Cardiac muscle cell (in vitro differentiated cells and primary cell): ENCODE measurements at regions not wholly inside any gene's neighbourhood (a gene's known extent, or its start where the extent isn't known, plus 50 kb on each side); places are given as distances from the start of the nearest gene placed in this dataset.
"Not testable (repeated sequence)": the region's sequence is repeated elsewhere in the genome, so short reads cannot be mapped to it uniquely, and the experiment has no call there.

Source experiments
- DNase-seq, 2 donors: peaks; one replicate each; pipeline versions ENCODE4 v3.0.0 to v3.0.0-alpha.2; 2010 to 2017; ENCODE audit warnings: low read depth in 1 of 2, low spot score in 1 of 2
- H3K27ac ChIP-seq: fragments of 200-600 bp; sonication (generic); 2 replicates; pipeline ENCODE4 v1.5.1; 2016
- H3K27me3 ChIP-seq: fragments of 200-600 bp; sonication (generic); 2 replicates; pipeline ENCODE4 v1.6.0; 2016; ENCODE audit warnings: control low read depth
- H3K36me3 ChIP-seq: fragments of 200-600 bp; sonication (generic); 2 replicates; pipeline ENCODE4 v1.5.1; 2016; ENCODE audit warnings: control low read depth
- H3K4me1 ChIP-seq: fragments of 200-600 bp; sonication (generic); 2 replicates; pipeline ENCODE4 v1.8.1; 2017; ENCODE audit warnings: low read depth, mild to moderate bottlenecking, mixed run types
- H3K4me3 ChIP-seq: fragments of 200-600 bp; sonication (generic); 2 replicates; pipeline ENCODE4 v1.5.1; 2016; ENCODE audit warnings: mild to moderate bottlenecking
- H3K9me3 ChIP-seq: fragments of 200-600 bp; sonication (generic); 2 replicates; pipeline ENCODE4 v1.5.1; 2017; ENCODE audit warnings: low read depth, mild to moderate bottlenecking, control low read depth
- TF ChIP-seq, protein P1 (sequence below): IDR thresholded peaks from 2 replicates; pipeline ENCODE4 v1.5.1; 2012; ENCODE audit warnings: low read depth, mild to moderate bottlenecking, low read length

DNA sequence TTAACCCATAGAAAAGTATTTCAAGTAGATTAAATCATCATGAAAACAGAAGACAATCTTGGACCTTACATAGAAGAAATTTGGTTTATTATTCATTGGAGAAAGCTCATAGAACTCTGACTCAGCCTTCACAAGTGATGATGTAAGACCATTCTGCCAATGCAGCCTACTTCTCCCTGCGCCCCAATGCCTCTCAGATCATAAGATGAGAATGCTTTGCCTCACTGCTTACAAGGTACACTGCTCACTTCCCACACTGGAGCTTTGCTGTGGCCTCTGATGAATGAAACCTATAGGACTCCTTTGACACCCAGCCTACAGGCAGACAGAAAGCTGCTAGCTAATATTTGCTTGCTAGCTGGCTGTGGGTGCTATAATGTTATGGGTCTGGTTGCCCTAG, 569.4 kb upstream of the STEAP1 start:
- H3K27ac ChIP-seq: no peak overlapping the region
- H3K9me3 ChIP-seq: no peaks in the 10 kb centered on the region
- TF ChIP-seq, protein P1, sequence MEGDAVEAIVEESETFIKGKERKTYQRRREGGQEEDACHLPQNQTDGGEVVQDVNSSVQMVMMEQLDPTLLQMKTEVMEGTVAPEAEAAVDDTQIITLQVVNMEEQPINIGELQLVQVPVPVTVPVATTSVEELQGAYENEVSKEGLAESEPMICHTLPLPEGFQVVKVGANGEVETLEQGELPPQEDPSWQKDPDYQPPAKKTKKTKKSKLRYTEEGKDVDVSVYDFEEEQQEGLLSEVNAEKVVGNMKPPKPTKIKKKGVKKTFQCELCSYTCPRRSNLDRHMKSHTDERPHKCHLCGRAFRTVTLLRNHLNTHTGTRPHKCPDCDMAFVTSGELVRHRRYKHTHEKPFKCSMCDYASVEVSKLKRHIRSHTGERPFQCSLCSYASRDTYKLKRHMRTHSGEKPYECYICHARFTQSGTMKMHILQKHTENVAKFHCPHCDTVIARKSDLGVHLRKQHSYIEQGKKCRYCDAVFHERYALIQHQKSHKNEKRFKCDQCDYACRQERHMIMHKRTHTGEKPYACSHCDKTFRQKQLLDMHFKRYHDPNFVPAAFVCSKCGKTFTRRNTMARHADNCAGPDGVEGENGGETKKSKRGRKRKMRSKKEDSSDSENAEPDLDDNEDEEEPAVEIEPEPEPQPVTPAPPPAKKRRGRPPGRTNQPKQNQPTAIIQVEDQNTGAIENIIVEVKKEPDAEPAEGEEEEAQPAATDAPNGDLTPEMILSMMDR: no peak

DNA sequence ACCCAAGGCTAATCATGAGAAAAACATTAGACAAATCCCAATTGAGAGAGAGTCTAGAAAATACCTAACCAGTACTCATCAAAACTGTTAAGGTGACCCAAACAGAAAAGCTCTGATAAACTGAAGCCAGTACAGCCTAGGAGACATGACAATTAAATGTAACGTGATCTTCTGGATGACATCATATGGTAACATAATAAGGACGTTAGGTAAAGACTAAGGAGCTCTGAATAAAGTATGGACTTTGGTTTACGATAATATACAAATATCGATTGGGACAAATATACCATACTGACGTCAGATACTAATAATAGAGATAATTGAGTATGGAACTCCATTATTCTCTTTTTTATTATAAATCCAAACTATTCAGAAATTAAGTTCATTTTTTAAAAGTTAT, 561.1 kb upstream of the STEAP1 start:
- Histone ChIP-seq H3K9me3 (no peaks in the 10 kb centered on the region), H3K4me3 (no peak overlapping the region), H3K27me3 (no peaks in the 10 kb centered on the region), H3K27ac (no peak overlapping the region), H3K36me3 (no peaks in the 10 kb centered on the region), H3K4me1 (no peaks in the 10 kb centered on the region)
- TF ChIP-seq, protein P1: no peak
- DNase-seq: no peak

More for the DNA sequence above, 569.4 kb upstream of the STEAP1 start:
- Histone ChIP-seq H3K27me3 (no peaks in the 10 kb centered on the region), H3K4me1 (no peaks in the 10 kb centered on the region), H3K4me3 (no peak overlapping the region), H3K36me3 (no peaks in the 10 kb centered on the region)
- no peak for DNase-seq

DNA sequence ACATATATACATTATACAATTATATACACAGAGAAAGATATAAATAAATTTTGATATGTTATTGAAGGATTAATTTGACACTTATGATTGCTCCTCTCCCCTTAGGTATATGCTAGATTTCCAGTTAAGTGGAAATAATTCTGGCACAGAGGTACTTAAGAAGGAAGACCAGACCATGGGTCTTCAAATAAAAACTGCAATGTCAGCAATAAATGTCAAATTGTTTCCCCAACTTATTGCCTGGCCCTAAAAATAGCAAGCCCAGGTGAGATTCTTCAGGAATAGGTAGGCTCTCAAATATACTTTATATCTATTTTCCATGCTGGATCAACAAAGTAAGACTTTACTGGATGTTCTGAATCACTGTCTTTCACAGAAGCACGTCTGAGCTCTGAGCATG, 551.3 kb upstream of the STEAP1 start:
- no peak overlapping the region for H3K27ac ChIP-seq
- no peaks in the 10 kb centered on the region for H3K9me3 ChIP-seq
- TF ChIP-seq, protein P1: no peak
- no peaks in the 10 kb centered on the region for H3K36me3 ChIP-seq
- H3K27me3 ChIP-seq: no peaks in the 10 kb centered on the region
- H3K4me3 ChIP-seq: no peak overlapping the region
- no peak for DNase-seq
- no peaks in the 10 kb centered on the region for H3K4me1 ChIP-seq

DNA sequence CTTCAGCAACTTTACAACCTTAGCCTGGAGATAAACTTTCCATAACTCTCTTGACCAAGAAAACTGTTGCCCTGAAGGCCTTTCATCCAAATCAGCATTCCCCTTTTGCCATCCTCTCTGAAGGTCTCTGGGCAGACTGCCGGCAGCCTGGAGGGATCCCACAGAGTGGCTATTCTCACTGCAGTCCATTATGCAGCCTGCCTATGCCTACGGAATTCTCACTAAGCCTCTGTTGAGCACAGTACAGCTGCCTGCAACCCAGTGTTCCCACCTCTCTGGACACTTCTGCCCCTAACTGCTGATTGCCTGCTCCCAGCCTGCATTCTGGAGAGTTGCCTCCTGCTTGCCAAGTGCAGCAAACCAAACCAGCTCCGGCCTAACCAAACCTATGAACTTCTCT, 548.9 kb upstream of the STEAP1 start:
- peak in 1 of 2 donors; percentile 15 for DNase-seq
- no peaks in the 10 kb centered on the region for H3K27me3 ChIP-seq
- no peak overlapping the region for H3K27ac ChIP-seq
- H3K4me3 ChIP-seq: no peak overlapping the region
- H3K36me3 ChIP-seq: no peaks in the 10 kb centered on the region
- H3K9me3 ChIP-seq: no peaks in the 10 kb centered on the region
- TF ChIP-seq, protein P1: no peak
- no peaks in the 10 kb centered on the region for H3K4me1 ChIP-seq

DNA sequence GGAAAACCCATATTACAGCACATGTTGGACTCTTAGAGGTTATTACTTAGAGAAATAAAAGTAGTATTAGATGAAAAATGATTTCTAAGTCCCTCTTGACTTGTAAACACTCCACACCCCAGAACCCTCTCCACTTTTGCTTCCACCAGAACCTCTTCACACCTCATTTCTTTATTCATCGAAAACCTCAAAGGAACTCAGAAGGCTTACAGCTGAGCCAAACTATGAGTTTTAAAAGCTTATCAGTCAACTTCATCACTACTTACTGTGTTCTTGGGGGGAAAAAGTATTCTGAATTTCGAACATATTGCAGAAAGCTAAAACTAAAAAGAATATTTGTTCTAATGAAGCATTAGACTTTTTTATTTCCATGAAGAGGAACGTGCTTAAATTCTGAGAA, 547.8 kb upstream of the STEAP1 start:
- no peak for DNase-seq
- no peaks in the 10 kb centered on the region for H3K4me1 ChIP-seq
- H3K27me3 ChIP-seq: no peaks in the 10 kb centered on the region
- no peaks in the 10 kb centered on the region for H3K36me3 ChIP-seq
- TF ChIP-seq, protein P1: no peak
- H3K9me3 ChIP-seq: no peaks in the 10 kb centered on the region
- no peak overlapping the region for H3K4me3 ChIP-seq
- no peak overlapping the region for H3K27ac ChIP-seq

DNA sequence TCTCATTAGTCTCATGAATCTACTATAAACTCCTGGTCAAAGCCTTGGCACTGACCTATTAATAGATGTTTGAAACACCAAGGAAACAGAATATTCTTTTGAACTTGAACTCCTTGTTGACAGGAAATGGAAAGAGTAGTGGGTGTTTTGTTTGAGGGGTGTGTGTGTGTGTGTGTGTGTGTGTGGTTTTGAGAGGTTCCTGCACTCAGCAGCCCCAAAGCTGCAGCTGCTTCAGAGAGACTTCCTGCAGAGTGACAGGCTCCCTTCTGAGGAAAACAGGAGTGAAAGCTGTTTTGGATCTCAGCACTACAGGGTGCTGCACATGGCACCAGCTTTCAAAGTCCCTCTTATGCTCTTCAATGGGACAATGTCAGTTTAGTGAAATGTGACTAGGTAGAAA, 546.5 kb upstream of the STEAP1 start:
- TF ChIP-seq, protein P1: no peak
- no peaks in the 10 kb centered on the region for H3K36me3 ChIP-seq

DNA sequence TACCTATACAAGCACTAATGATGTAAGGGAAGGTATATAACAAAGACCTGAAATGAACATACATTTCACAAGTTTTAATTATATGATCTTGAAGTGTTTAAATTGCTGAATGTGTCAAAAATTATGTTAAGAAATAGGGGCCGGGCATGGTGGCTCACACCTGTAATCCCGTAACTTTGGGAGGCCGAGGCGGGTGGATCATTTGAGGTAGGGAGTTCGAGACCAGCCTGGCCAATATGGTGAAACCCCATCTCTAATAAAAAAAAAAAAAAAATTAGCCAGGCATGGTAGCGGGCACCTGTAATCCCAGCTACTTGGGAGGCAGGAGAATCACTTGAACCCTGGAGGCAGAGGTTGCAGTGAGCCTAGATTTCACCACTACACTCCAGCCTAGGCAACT, 537.4 kb upstream of the STEAP1 start:
- not testable (repeated sequence) for H3K4me3 ChIP-seq, DNase-seq, H3K36me3 ChIP-seq, H3K27ac ChIP-seq, H3K9me3 ChIP-seq, H3K27me3 ChIP-seq
- peaks cover 12% of the 10 kb centered on the region for H3K4me1 ChIP-seq

More for the DNA sequence above, 546.5 kb upstream of the STEAP1 start:
- Histone ChIP-seq H3K4me1 (no peaks in the 10 kb centered on the region), H3K27ac (no peak overlapping the region), H3K27me3 (no peaks in the 10 kb centered on the region), H3K9me3 (no peaks in the 10 kb centered on the region), H3K4me3 (no peak overlapping the region)
- DNase-seq: no peak
